ENCODE measurements at regions not wholly inside any gene's neighbourhood (a gene's known extent, or its start where the extent isn't known, plus 50 kb on each side); places are given as distances from the start of the nearest gene placed in this dataset.
A peak's percentile ranks its signal among the peaks of the same experiment; 100 is the strongest.

GRCh38 chr14:34119107-34119858 is 168.4 kb upstream of the EGLN3 start:
- DNase-seq = no peak

GRCh38 chr14:34113991-34114390 is 163.1 kb upstream of the EGLN3 start:
- no peak for DNase-seq

- no peak for DNase-seq
These were observed 162.2 kb upstream of the EGLN3 start for GRCh38 chr14:34113005-34113511.

GRCh38 chr14:34111953-34112352 is 161.1 kb upstream of the EGLN3 start:
- DNase-seq = no peak

GRCh38 chr14:34111505-34111904 is 160.6 kb upstream of the EGLN3 start:
- DNase-seq = no peak

GRCh38 chr14:34110531-34110930 is 159.7 kb upstream of the EGLN3 start:
- no peak for DNase-seq

- DNase-seq = no peak
These were observed 156.6 kb upstream of the EGLN3 start for GRCh38 chr14:34107441-34107840.

- no peak for DNase-seq
These were observed 155.4 kb upstream of the EGLN3 start for GRCh38 chr14:34106310-34106709.

GRCh38 chr14:34104489-34105397 is 153.9 kb upstream of the EGLN3 start:
- no peak for DNase-seq

GRCh38 chr14:34103176-34103575 is 152.3 kb upstream of the EGLN3 start:
- DNase-seq = no peak

- no peak for DNase-seq
These were observed 148.8 kb upstream of the EGLN3 start for GRCh38 chr14:34099635-34100034.

GRCh38 chr14:34098985-34099349 is 148.1 kb upstream of the EGLN3 start:
- DNase-seq = no peak

GRCh38 chr14:34098045-34098984 is 147.4 kb upstream of the EGLN3 start:
- DNase-seq = peak; percentile 45

GRCh38 chr14:34097644-34098043 is 146.8 kb upstream of the EGLN3 start:
- DNase-seq = no peak

- no peak for DNase-seq
These were observed 143.5 kb upstream of the EGLN3 start for GRCh38 chr14:34094384-34094783.

GRCh38 chr14:34093883-34094282 is 143.0 kb upstream of the EGLN3 start:
- peak; percentile 4 for DNase-seq

GRCh38 chr14:34090451-34090850 is 139.6 kb upstream of the EGLN3 start:
- DNase-seq = no peak

GRCh38 chr14:34088914-34089313 is 138.0 kb upstream of the EGLN3 start:
- no peak for DNase-seq

GRCh38 chr14:34087571-34087970 is 136.7 kb upstream of the EGLN3 start:
- DNase-seq = no peak

- no peak for DNase-seq
These were observed 135.4 kb upstream of the EGLN3 start for GRCh38 chr14:34086223-34086757.

- DNase-seq = no peak
These were observed 134.8 kb upstream of the EGLN3 start for GRCh38 chr14:34085695-34086094.

GRCh38 chr14:34081576-34082136 is 130.8 kb upstream of the EGLN3 start:
- no peak for DNase-seq
